ENCODE measurements at regions not wholly inside any gene's neighbourhood (a gene's known extent, or its start where the extent isn't known, plus 50 kb on each side); places are given as distances from the start of the nearest gene placed in this dataset.

GRCh38 chr3:29215948-29216347 is 64.9 kb upstream of the RBMS3 start:
- TF ChIP-seq EZH2 (IDR thresholded peaks at IDR 0.05): no peak
- no peak for TF ChIP-seq POLR2AphosphoS5 (IDR thresholded peaks at IDR 0.05; ENCODE audit: borderline replicate concordance, low read depth, low read length)

All from SK-N-MC (cell line).